H1 (cell line): ENCODE measurements at regions not wholly inside any gene's neighbourhood (a gene's known extent, or its start where the extent isn't known, plus 50 kb on each side); places are given as distances from the start of the nearest gene placed in this dataset.

ENCODE experiments used
- CTCF ChIA-PET: fragments of 300-600 bp; sonication (Branson Sonifier 250); formaldehyde crosslinking; loops from one replicate; lab custom pipeline; 2021; ENCODE audit not compliant: partially characterized antibody; lab: Charles Lee
- POLR2A ChIA-PET: fragments of 300-600 bp; sonication (Branson Sonifier 250); formaldehyde crosslinking; loops from one replicate; lab custom pipeline; 2021; ENCODE audit warnings: inconsistent platforms; ENCODE audit not compliant: partially characterized antibody; lab: Charles Lee
- DNase-seq, 2 experiments: peaks; one replicate each; pipeline versions ENCODE4 v3.0.0 to v3.0.0-alpha.2; 2010 to 2022; ENCODE audit warnings: low spot score in 2 of 2, low read depth in 1 of 2, mixed read lengths in 1 of 2
- FAIRE-seq: peaks from 2 replicates; lab custom pipeline; 2011; peaks lifted over from hg19 to GRCh38; lab: Jason Lieb, UNC
- H2AFZ ChIP-seq: 2 replicates; pipeline ENCODE4 v1.8.1; 2012; ENCODE audit warnings: low read length, inconsistent platforms
- H2AK5ac ChIP-seq: 2 replicates; pipeline ENCODE4 v1.6.1; 2013; ENCODE audit warnings: low read depth, low read length
- H2BK120ac ChIP-seq: replicated peaks from 2 replicates; pipeline ENCODE3; 2013; ENCODE audit warnings: low read depth, low read length, inconsistent platforms
- H2BK12ac ChIP-seq: 2 replicates; pipeline ENCODE4 v1.6.1; 2013; ENCODE audit warnings: low read depth, low read length
- H2BK15ac ChIP-seq: 2 replicates; pipeline ENCODE4 v1.6.1; 2013; ENCODE audit warnings: low read length
- H2BK20ac ChIP-seq: 2 replicates; pipeline ENCODE4 v1.6.1; 2013; ENCODE audit warnings: low read length
- H2BK5ac ChIP-seq: 2 replicates; pipeline ENCODE4 v1.6.1; 2013; ENCODE audit warnings: low read depth, low read length
- H3K14ac ChIP-seq: 2 replicates; pipeline ENCODE4 v1.6.1; 2013; ENCODE audit warnings: inconsistent platforms; ENCODE audit not compliant: insufficient read length
- H3K18ac ChIP-seq: 2 replicates; pipeline ENCODE4 v1.6.1; 2013; ENCODE audit warnings: low read length; ENCODE audit errors: extremely low read depth
- H3K23ac ChIP-seq: 2 replicates; pipeline ENCODE4 v1.6.1; 2013; ENCODE audit warnings: inconsistent platforms; ENCODE audit not compliant: insufficient read length
- H3K23me2 ChIP-seq: 2 replicates; pipeline ENCODE4 v1.6.1; 2013; ENCODE audit warnings: low read depth, low read length
- H3K27ac ChIP-seq: 2 replicates; pipeline ENCODE4 v1.6.1; 2011; ENCODE audit warnings: low read depth, low read length, inconsistent platforms
- H3K27me3 ChIP-seq, 4 experiments: replicated peaks in 1 of 4; 1 replicate in 1 of 4; 2 replicates in 3 of 4; pipeline versions ENCODE4 v1.6.1 to v1.8.1; 2011 to 2013; ENCODE audit warnings: low read length in 3 of 4, mild to moderate bottlenecking in 3 of 4, inconsistent platforms in 2 of 4, mixed read lengths in 2 of 4, moderate library complexity in 1 of 4; ENCODE audit not compliant: control insufficient read depth in 3 of 4, insufficient read depth in 3 of 4; ENCODE audit errors: extremely low read depth in 1 of 4
- H3K36me3 ChIP-seq, 4 experiments: 2 replicates each; pipeline versions ENCODE4 v1.6.1 to v1.8.1; 2011 to 2013; ENCODE audit warnings: mild to moderate bottlenecking in 4 of 4, low read length in 3 of 4, moderate library complexity in 2 of 4, control low read depth in 1 of 4, inconsistent platforms in 1 of 4; ENCODE audit not compliant: insufficient read depth in 4 of 4, control insufficient read depth in 2 of 4
- H3K4ac ChIP-seq: replicated peaks from 2 replicates; pipeline ENCODE3; 2013; ENCODE audit warnings: low read length, low read depth, mixed read lengths, inconsistent platforms; ENCODE audit not compliant: insufficient read length
- H3K4me1 ChIP-seq, 4 experiments: replicated peaks in 1 of 4; 1 replicate in 1 of 4; 2 replicates in 3 of 4; pipeline versions ENCODE4 v1.6.1 to v1.8.1; 2011 to 2013; ENCODE audit warnings: low read length in 3 of 4, inconsistent platforms in 2 of 4, mixed read lengths in 1 of 4; ENCODE audit not compliant: insufficient read depth in 4 of 4, control insufficient read depth in 3 of 4
- H3K4me2 ChIP-seq, 2 experiments: 2 replicates each; pipeline versions ENCODE4 v1.6.1 to v1.8.1; 2011 to 2013; ENCODE audit warnings: low read depth in 2 of 2, low read length in 2 of 2, control low read depth in 1 of 2, inconsistent platforms in 1 of 2, mild to moderate bottlenecking in 1 of 2; ENCODE audit not compliant: insufficient read depth in 1 of 2
- H3K4me3 ChIP-seq, 4 experiments: fragments of 200-600, 300-600 bp in 1 of 4; sonication (generic), shearing (Covaris generic), sonication (Bioruptor Twin) in 1 of 4; 2 replicates each; pipeline versions ENCODE4 v1.5.1 to v1.8.1; 2011 to 2016; ENCODE audit warnings: low read length in 4 of 4, low read depth in 3 of 4, control low read depth in 2 of 4, inconsistent platforms in 2 of 4, mild to moderate bottlenecking in 2 of 4, mixed read lengths in 1 of 4, moderate library complexity in 1 of 4; ENCODE audit not compliant: insufficient read depth in 2 of 4; ENCODE audit errors: extremely low read depth in 1 of 4
- H3K56ac ChIP-seq: replicated peaks from 2 replicates; pipeline ENCODE3; 2013; ENCODE audit warnings: low read depth, mild to moderate bottlenecking, mixed read lengths, low read length, inconsistent platforms; ENCODE audit not compliant: insufficient read length
- H3K79me1 ChIP-seq: 2 replicates; pipeline ENCODE4 v1.6.1; 2013; ENCODE audit warnings: low read depth, low read length, control low read depth
- H3K79me2 ChIP-seq, 2 experiments: 2 replicates each; pipeline versions ENCODE4 v1.6.1 to v1.8.1; 2012 to 2013; ENCODE audit warnings: low read length in 2 of 2, mild to moderate bottlenecking in 2 of 2, inconsistent platforms in 1 of 2; ENCODE audit not compliant: insufficient read depth in 2 of 2, control insufficient read depth in 1 of 2
- H3K9ac ChIP-seq, 4 experiments: replicated peaks in 1 of 4; 1 replicate in 1 of 4; 2 replicates in 3 of 4; pipeline versions ENCODE4 v1.6.1 to v1.8.1; 2011 to 2013; ENCODE audit warnings: low read depth in 3 of 4, low read length in 3 of 4, control low read depth in 2 of 4, mild to moderate bottlenecking in 2 of 4, moderate library complexity in 2 of 4, inconsistent platforms in 1 of 4; ENCODE audit errors: extremely low read depth in 1 of 4
- H3K9me3 ChIP-seq, 2 experiments: 2 replicates each; pipeline versions ENCODE4 v1.6.1 to v1.8.1; 2012 to 2013; ENCODE audit warnings: mild to moderate bottlenecking in 2 of 2, moderate library complexity in 2 of 2, control low read depth in 1 of 2, inconsistent platforms in 1 of 2, low read depth in 1 of 2, low read length in 1 of 2, mixed read lengths in 1 of 2; ENCODE audit not compliant: insufficient read depth in 2 of 2
- H4K20me1 ChIP-seq, 2 experiments: replicated peaks in 1 of 2; 2 replicates each; pipeline versions ENCODE3 to v1.8.1; 2011 to 2013; ENCODE audit warnings: inconsistent platforms in 2 of 2, low read length in 2 of 2, mild to moderate bottlenecking in 1 of 2; ENCODE audit not compliant: insufficient read depth in 2 of 2, control insufficient read depth in 1 of 2
- H4K5ac ChIP-seq: 2 replicates; pipeline ENCODE4 v1.6.1; 2013; ENCODE audit warnings: low read length, low read depth, mixed read lengths, inconsistent platforms; ENCODE audit not compliant: insufficient read length
- H4K8ac ChIP-seq: 2 replicates; pipeline ENCODE4 v1.8.0; 2013; ENCODE audit warnings: mild to moderate bottlenecking, moderate library complexity, low read length, inconsistent platforms; ENCODE audit not compliant: insufficient read depth; ENCODE audit errors: extremely low read depth
- H4K91ac ChIP-seq: replicated peaks from 2 replicates; pipeline ENCODE3; 2013; ENCODE audit warnings: low read length, mixed read lengths, inconsistent platforms; ENCODE audit not compliant: insufficient read length
- CTCF ChIP-seq, 3 experiments: IDR thresholded peaks; 1 replicate in 2 of 3; 2 replicates in 1 of 3; pipeline versions ENCODE4 v1.5.1 to v1.6.1; 2011; ENCODE audit warnings: low read length in 3 of 3, mild to moderate bottlenecking in 3 of 3, inconsistent platforms in 2 of 3, low read depth in 1 of 3, moderate library complexity in 1 of 3; ENCODE audit not compliant: insufficient read depth in 1 of 3; ENCODE audit errors: control extremely low read depth in 1 of 3
- RAD21 ChIP-seq, 2 experiments: IDR thresholded peaks in 1 of 2; conservative IDR thresholded peaks in 1 of 2; 2 replicates each; pipeline ENCODE4 v1.6.1; 2011; ENCODE audit warnings: low read depth in 2 of 2, low read length in 2 of 2, improper control_type of control experiment in 1 of 2, inconsistent platforms in 1 of 2, mild to moderate bottlenecking in 1 of 2, moderate library complexity in 1 of 2
- SUZ12 ChIP-seq: fragments of 200-600 bp; sonication (generic); IDR thresholded peaks from 2 replicates; pipeline ENCODE4 v1.6.1; 2012; ENCODE audit warnings: mild to moderate bottlenecking, inconsistent platforms, low read length, moderate library complexity, mixed read lengths
- WGBS, 2 experiments: shearing (Covaris generic) in 1 of 2; methylation state at CpG; one replicate each; pipeline versions ENCODE4 v1.1.6 to v1.1.7; 2013 to 2015; ENCODE audit warnings: low lambda C conversion rate in 2 of 2, mixed read lengths in 2 of 2, inconsistent platforms in 1 of 2, low coverage in 1 of 2, missing lambda C conversion rate in 1 of 2; ENCODE audit not compliant: insufficient replicate concordance in 2 of 2, insufficient coverage in 1 of 2, insufficient read length in 1 of 2; ENCODE audit errors: extremely low coverage in 1 of 2, missing lambda C conversion rate in 1 of 2; 5-methylcytosine and 5-hydroxymethylcytosine counted together

GRCh38 chr1:4172644-4173599 lies 272.9 kb upstream of the C1orf174 start:
- no peak overlapping the region for H3K27ac ChIP-seq
- H3K14ac ChIP-seq = no peak overlapping the region
- no peak overlapping the region for H2BK120ac ChIP-seq
- no peak overlapping the region; the same call in 1 of the 2 replicates for H4K8ac ChIP-seq
- H3K4me2 ChIP-seq = no peak overlapping the region
- H3K79me1 ChIP-seq = no peaks in the 10 kb centered on the region
- H2BK12ac ChIP-seq = no peak overlapping the region
- H3K23ac ChIP-seq = no peak overlapping the region
- H3K9me3 ChIP-seq = no peaks in the 10 kb centered on the region
- FAIRE-seq (no peak), DNase-seq (peak in 1 of 2 experiments; percentile 53)
- no peaks in the 10 kb centered on the region for H3K79me2 ChIP-seq
- H3K36me3 ChIP-seq = no peaks in the 10 kb centered on the region
- no peak overlapping the region for H2AFZ ChIP-seq
- no peaks in the 10 kb centered on the region for H4K20me1 ChIP-seq
- no peak overlapping the region for H3K4ac ChIP-seq
- H3K56ac ChIP-seq = no peak overlapping the region
- 70% methylated on average over 15 of the region's 16 CpGs; no CpG with 5 or more reads in 1 of the 2 experiments for WGBS, 2 experiments
- 0 out of 2 replicates have a peak overlapping the region, but pooled peaks have one; percentile 61 for H2BK15ac ChIP-seq
- peaks cover 0 to 4% (median 1%) of the 10 kb centered on the region in 4 experiments; a peak in 5 of 7 replicates for H3K4me1 ChIP-seq
- H2BK20ac ChIP-seq = no peak overlapping the region
- no peak overlapping the region for H4K91ac ChIP-seq
- H3K18ac ChIP-seq = no peak overlapping the region
- TF ChIP-seq CTCF (IDR thresholded peaks at IDR 0.05; ENCODE audit: control extremely low read depth in 1 of 3, insufficient read depth in 1 of 3, low read depth in 1 of 3, low read length in 3 of 3) = peak; percentile 14 to 31 (median 20); a peak in 3 of 4 replicates
- no peak for TF ChIP-seq SUZ12
- TF ChIP-seq RAD21 (IDR thresholded peaks at IDR 0.05 in 1 of 2, conservative IDR thresholded peaks at IDR 0.05 in 1 of 2; ENCODE audit: low read depth in 2 of 2, low read length in 2 of 2) = peak in 1 of 2 experiments; percentile 39; a peak in 2 of 4 replicates
- H4K5ac ChIP-seq = no peak overlapping the region
- no peak overlapping the region for H2AK5ac ChIP-seq
- H2BK5ac ChIP-seq = no peak overlapping the region; the same call in 1 of the 2 replicates
- H3K4me3 ChIP-seq = no peak overlapping the region
- POLR2A ChIA-PET = no interaction called here
- H3K27me3 ChIP-seq = no peaks in the 10 kb centered on the region; a peak in 1 of 7 replicates
- no peak overlapping the region for H3K9ac ChIP-seq
- CTCF ChIA-PET = no interaction called here
- no peaks in the 10 kb centered on the region for H3K23me2 ChIP-seq
